IgD-negative memory B cell (primary cell): ENCODE measurements at regions not wholly inside any gene's neighbourhood (a gene's known extent, or its start where the extent isn't known, plus 50 kb on each side); places are given as distances from the start of the nearest gene placed in this dataset.
"Not testable (repeated sequence)": the region's sequence is repeated elsewhere in the genome, so short reads cannot be mapped to it uniquely, and the experiment has no call there.

Experiments
- H3K27ac Mint-ChIP-seq, 3 donors: one replicate each; pipeline ENCODE4 v1.8.0; 2020 to 2022; ENCODE audit warnings: mild to moderate bottlenecking in 3 of 3, mixed read lengths in 3 of 3, moderate library complexity in 1 of 3
- H3K27me3 Mint-ChIP-seq: one replicate; pipeline ENCODE4 v1.8.0; 2021; ENCODE audit warnings: mixed read lengths
- H3K36me3 Mint-ChIP-seq: one replicate; pipeline ENCODE4 v1.8.0; 2020; ENCODE audit warnings: mild to moderate bottlenecking, mixed read lengths
- H3K4me1 Mint-ChIP-seq, 3 donors: one replicate each; pipeline ENCODE4 v1.8.0; 2020 to 2022; ENCODE audit warnings: mixed read lengths in 3 of 3, mild to moderate bottlenecking in 1 of 3
- H3K4me3 Mint-ChIP-seq, 4 donors: one replicate each; pipeline ENCODE4 v1.8.0; 2020 to 2022; ENCODE audit warnings: mild to moderate bottlenecking in 4 of 4, mixed read lengths in 4 of 4, moderate library complexity in 3 of 4
- H3K9me3 Mint-ChIP-seq, 3 donors: one replicate each; pipeline ENCODE4 v1.8.0; 2020 to 2021; ENCODE audit warnings: mixed read lengths in 3 of 3, mild to moderate bottlenecking in 1 of 3

DNA sequence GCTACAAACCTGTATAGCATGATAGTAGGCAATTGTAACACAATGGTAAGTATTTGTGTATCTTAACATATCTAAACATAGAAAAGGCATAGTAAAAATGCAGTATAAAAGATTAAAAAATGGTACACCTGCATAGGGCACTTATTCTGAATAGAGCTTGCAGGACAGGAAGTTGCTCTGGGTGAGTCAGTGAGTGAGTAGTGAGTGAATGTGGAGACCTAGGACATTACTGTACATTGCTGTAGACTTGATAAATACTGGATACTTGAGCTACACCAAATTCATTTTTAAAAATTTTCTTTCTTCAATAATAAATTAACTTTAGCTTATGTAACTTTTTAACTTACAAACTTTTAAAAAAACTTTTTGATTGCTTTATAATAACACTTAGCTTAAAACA, 68.2 kb upstream of the MAML3 start:
- Mint-ChIP-seq H3K27ac (no peak overlapping the region), H3K4me1 (no peaks in the 10 kb centered on the region), H3K4me3 (no peak overlapping the region), H3K36me3 (no peaks in the 10 kb centered on the region), H3K27me3 (no peaks in the 10 kb centered on the region), H3K9me3 (no peaks in the 10 kb centered on the region)

DNA sequence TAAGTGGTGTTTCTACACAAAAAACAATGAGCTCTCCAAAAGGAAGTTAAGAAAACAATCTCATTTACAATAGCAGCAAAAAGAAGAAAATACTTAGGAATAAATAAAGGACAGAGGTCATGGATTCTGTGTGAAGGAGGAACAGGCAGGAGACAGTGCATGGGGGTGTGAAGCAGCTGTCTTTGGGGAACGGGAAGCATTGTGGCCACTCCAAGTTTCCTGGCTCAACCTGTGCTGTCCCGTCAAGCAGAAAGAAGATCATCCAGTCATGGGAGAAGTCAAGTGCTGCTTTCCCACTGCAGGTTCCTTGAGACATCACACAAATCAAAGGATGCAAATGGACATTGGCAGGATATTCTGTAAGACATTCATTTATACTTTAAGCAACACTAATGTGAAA, 66.1 kb upstream of the MAML3 start:
- no peak overlapping the region for H3K27ac Mint-ChIP-seq
- H3K4me3 Mint-ChIP-seq = no peak overlapping the region
- H3K9me3 Mint-ChIP-seq = no peaks in the 10 kb centered on the region
- H3K4me1 Mint-ChIP-seq = no peaks in the 10 kb centered on the region
- peaks cover 2% of the 10 kb centered on the region for H3K27me3 Mint-ChIP-seq
- no peaks in the 10 kb centered on the region for H3K36me3 Mint-ChIP-seq

DNA sequence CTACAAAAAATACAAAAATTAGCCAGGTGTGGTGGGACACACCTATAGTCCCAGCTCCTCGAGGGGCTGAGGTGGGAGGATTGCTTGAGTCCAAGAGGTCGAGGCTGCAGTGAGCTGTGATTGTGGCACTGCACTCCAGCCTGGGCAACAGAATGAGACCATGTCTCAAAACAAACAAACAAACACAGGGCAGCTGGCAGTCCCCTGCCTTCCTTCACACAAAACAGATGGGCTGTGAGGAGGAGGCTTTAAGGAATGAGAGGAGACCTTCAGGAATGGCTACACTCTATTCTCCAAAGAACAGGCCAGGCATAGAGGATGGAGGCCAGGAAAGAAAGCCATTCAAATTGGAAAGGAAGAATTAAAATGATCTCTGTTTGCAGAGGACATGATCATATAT, 65.6 kb upstream of the MAML3 start:
- Mint-ChIP-seq H3K9me3 (no peaks in the 10 kb centered on the region), H3K4me3 (no peak overlapping the region), H3K4me1 (no peaks in the 10 kb centered on the region), H3K27ac (no peak overlapping the region), H3K27me3 (peaks cover 3% of the 10 kb centered on the region), H3K36me3 (no peaks in the 10 kb centered on the region)

DNA sequence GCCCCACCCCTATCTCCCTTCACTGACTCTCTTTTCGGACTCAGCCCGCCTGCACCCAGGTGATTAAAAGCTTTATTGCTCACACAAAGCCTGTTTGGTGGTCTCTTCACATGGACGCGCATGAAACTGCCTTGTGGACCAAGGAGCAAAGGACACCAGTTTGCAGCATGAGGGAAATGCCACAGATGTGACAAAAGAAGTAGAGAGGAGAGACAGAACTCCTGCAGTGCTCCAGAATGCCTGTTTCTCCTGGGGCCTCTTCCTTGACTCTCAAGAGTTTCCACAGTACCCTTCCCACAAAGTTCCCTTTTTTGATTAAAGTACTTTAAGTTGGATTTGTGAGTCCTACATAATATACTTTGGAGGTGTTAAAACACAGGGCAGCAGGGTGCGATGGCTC, 65.1 kb upstream of the MAML3 start:
- not testable (repeated sequence) for H3K27me3 Mint-ChIP-seq, H3K4me1 Mint-ChIP-seq, H3K36me3 Mint-ChIP-seq, H3K4me3 Mint-ChIP-seq, H3K9me3 Mint-ChIP-seq, H3K27ac Mint-ChIP-seq

DNA sequence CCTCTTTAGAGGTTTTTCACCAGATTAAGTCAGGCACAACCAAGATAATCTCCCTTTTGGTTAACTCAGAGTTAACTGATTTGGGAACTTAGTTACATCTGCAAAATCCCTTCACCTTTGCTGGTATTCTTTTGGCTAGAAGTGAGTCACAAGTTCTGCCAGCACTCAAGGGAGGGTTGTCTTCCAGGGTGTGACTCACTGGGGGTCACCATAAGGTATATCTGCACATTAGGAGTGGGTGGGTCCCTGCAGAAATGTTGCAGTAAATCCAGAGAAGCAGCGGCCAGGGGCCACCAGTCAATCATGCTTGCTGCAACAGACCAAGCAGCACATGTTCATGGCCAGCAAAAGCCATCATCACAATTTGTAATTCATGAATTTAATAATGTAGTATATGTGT, 59.8 kb upstream of the MAML3 start:
- H3K4me3 Mint-ChIP-seq = no peak overlapping the region
- peaks cover 5% of the 10 kb centered on the region for H3K27me3 Mint-ChIP-seq
- peaks cover 0 to 4% (median 4%) of the 10 kb centered on the region in 3 donors for H3K9me3 Mint-ChIP-seq
- no peaks in the 10 kb centered on the region for H3K36me3 Mint-ChIP-seq
- H3K27ac Mint-ChIP-seq = no peak overlapping the region
- no peaks in the 10 kb centered on the region for H3K4me1 Mint-ChIP-seq

DNA sequence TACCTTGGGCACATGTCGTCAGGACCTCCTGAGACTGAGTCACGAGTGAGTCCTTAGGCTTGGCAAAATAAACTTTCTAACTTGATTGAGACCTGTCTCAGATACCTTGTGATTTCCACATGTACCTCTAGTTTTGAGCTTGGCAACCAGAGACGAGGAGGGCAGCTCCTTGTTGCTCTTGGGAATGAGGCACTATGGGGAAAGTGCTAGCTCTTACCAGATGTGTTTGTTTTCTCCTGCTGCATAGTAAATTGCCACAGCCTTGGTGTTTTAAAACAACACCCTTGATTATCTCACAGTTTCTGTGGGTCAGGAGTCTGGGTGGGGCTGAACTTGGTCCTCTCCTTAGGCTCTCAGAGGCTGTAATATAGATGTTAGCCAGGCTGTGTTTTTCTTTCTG, 59.1 kb upstream of the MAML3 start:
- Mint-ChIP-seq H3K4me3 (no peak overlapping the region), H3K9me3 (peaks cover 0 to 4% (median 4%) of the 10 kb centered on the region in 3 donors), H3K27me3 (peaks cover 5% of the 10 kb centered on the region), H3K27ac (no peak overlapping the region), H3K36me3 (no peaks in the 10 kb centered on the region), H3K4me1 (no peaks in the 10 kb centered on the region)

DNA sequence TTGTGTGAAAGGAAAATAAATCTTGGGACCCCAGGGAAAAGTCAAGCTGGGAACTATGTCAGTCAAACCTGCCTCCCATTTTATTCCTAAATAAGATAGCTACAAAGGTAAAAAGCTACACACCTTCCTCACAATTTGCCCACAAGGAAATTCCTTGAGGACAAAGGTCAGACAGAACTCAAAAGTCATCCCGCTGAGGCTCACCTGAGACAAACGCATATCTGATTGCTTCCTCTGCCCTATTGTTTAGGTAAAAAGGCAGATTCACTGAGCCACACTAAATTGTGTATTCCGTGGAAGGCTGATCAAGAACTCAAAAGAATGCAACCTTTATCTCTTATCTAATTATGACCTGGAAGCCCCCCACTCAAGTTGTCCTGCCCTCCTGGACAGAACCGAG, 58.7 kb upstream of the MAML3 start:
- Mint-ChIP-seq H3K27ac (no peak overlapping the region), H3K27me3 (peaks cover 5% of the 10 kb centered on the region), H3K4me3 (no peak overlapping the region), H3K9me3 (peaks cover 0 to 4% (median 4%) of the 10 kb centered on the region in 3 donors), H3K36me3 (no peaks in the 10 kb centered on the region), H3K4me1 (no peaks in the 10 kb centered on the region)

DNA sequence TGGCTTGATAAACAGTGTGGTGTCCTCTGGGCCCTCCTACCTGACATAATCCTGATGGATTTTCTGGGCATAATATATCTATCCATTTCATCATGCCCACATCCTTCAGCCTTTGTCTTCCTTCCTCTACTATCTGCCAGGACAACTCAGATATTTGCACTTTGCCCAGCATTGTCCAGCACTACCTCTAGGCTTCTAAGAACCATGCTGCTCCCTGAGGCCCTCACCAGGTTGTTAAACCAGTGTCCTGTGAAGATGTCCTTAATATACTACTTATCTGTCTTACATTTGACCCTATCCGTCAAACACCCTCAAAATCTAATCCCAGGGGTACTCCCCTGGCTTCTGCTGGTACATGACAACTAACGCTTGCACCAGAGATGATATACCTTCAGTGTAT, 58.2 kb upstream of the MAML3 start:
- H3K36me3 Mint-ChIP-seq = no peaks in the 10 kb centered on the region
- H3K9me3 Mint-ChIP-seq = peaks cover 0 to 4% (median 4%) of the 10 kb centered on the region in 3 donors
- no peak overlapping the region for H3K4me3 Mint-ChIP-seq
- H3K27ac Mint-ChIP-seq = no peak overlapping the region
- no peaks in the 10 kb centered on the region for H3K4me1 Mint-ChIP-seq
- peaks cover 7% of the 10 kb centered on the region for H3K27me3 Mint-ChIP-seq

DNA sequence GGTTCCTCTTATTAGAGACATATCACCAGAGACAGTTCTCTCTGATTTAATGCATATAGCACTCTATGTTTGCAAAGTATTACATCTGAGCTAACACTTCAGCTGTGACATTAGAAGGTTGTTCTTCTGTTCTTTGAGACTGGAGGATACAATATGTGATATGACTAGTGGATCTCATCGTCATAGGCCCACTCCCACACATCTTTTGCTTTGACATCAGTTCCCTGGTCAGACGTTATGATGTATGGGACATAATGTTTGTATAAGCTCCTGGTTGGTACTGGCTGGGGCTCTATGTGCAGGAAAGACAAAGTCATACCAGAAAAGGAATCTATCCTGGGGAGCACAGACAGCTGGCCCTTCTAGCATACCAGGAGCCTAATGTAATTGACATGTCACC, 57.7 kb upstream of the MAML3 start:
- H3K36me3 Mint-ChIP-seq = no peaks in the 10 kb centered on the region
- H3K9me3 Mint-ChIP-seq = peaks cover 0 to 4% (median 4%) of the 10 kb centered on the region in 3 donors
- no peak overlapping the region for H3K27ac Mint-ChIP-seq
- H3K27me3 Mint-ChIP-seq = peaks cover 7% of the 10 kb centered on the region
- H3K4me1 Mint-ChIP-seq = no peaks in the 10 kb centered on the region
- no peak overlapping the region for H3K4me3 Mint-ChIP-seq

DNA sequence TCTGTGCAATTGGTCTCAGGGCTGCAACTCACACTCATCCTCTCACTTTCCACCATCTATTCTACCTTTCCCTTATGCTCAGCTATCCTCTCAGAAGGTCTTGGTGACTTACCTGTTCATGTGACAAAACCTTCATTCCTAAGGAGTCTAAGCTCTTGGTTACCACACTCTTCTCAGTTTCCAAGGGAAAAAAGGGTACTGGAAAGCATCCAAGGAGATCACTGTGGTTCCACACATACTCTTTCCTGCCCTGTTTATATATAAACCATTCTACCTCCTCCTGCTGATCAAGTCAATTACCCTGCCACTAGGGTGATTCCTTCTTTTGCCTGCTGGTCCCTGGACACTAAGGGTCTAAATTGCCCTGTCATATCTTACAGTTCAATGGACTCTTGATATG, 57.2 kb upstream of the MAML3 start:
- H3K36me3 Mint-ChIP-seq = no peaks in the 10 kb centered on the region
- H3K4me1 Mint-ChIP-seq = no peaks in the 10 kb centered on the region
- H3K4me3 Mint-ChIP-seq = no peak overlapping the region
- peaks cover 0 to 4% (median 4%) of the 10 kb centered on the region in 3 donors for H3K9me3 Mint-ChIP-seq
- H3K27me3 Mint-ChIP-seq = peaks cover 7% of the 10 kb centered on the region
- H3K27ac Mint-ChIP-seq = no peak overlapping the region

DNA sequence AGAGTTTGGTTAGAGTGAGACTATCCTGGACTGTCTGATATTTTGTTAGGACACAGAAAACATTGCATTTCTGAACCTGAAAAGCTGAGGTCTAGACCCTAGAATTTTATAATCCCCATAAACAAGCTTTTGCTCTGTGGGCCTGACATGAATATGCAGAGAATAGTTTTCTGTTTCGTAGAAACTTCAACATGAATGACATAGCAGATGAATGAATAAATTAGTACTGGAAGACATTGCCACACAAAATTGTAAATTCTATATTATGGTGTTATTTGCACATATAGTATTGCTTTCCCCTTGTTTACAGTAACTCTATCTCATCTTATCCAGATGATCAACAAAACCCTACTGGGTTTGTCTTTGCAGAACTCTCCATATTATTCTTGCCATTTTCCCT, 54.9 kb upstream of the MAML3 start:
- Mint-ChIP-seq H3K27ac (no peak overlapping the region), H3K4me3 (no peak overlapping the region), H3K9me3 (peaks cover 0 to 4% (median 4%) of the 10 kb centered on the region in 3 donors), H3K4me1 (no peaks in the 10 kb centered on the region), H3K27me3 (peaks cover 4% of the 10 kb centered on the region), H3K36me3 (no peaks in the 10 kb centered on the region)
